RWPE1 (cell line): ENCODE measurements at regions not wholly inside any gene's neighbourhood (a gene's known extent, or its start where the extent isn't known, plus 50 kb on each side); places are given as distances from the start of the nearest gene placed in this dataset.

ENCODE experiments used
- CTCF ChIA-PET: fragments of 350-600 bp; sonication (Branson Sonifier 250); formaldehyde crosslinking; extraction: SDS; loops from one replicate; lab custom pipeline; 2021; lab: Yijun Ruan, JAX
- POLR2A ChIA-PET: fragments of 400-600 bp; formaldehyde crosslinking; extraction: SDS; loops from one replicate; lab custom pipeline; 2020; ENCODE audit warnings: antibody characterized with exemption; ENCODE audit not compliant: low non-redundant PET; lab: Yijun Ruan, JAX
- DNase-seq: peaks from one replicate; pipeline ENCODE4 v3.0.0; 2012; ENCODE audit warnings: low spot score
- H3K27ac ChIP-seq: fragments of 450-650 bp; 2 replicates; pipeline ENCODE4 v1.5.1; 2017
- CTCF ChIP-seq: fragments of 450-650 bp; conservative IDR thresholded peaks from 2 replicates; pipeline ENCODE4 v1.5.1; 2017; ENCODE audit warnings: low read depth, mild to moderate bottlenecking

GRCh38 chr5:1944408-1944807, 61.7 kb upstream of the IRX4 start:
- ChIA-PET CTCF (interaction anchor here (0.8 kb wide), 1 partner anchor 35 kb away, joined by 5 read pairs; no protein-coding TSS in a partner anchor), POLR2A (no interaction called here)
- peak overlapping the region; percentile 72 for H3K27ac ChIP-seq
- TF ChIP-seq CTCF = no peak
- DNase-seq = no peak

GRCh38 chr5:1943481-1943880, 60.8 kb upstream of the IRX4 start:
- H3K27ac ChIP-seq = peak overlapping the region; percentile 72
- ChIA-PET POLR2A (no interaction called here), CTCF (no interaction called here)
- DNase-seq = no peak
- no peak for TF ChIP-seq CTCF

GRCh38 chr5:1942630-1943029, 59.9 kb upstream of the IRX4 start:
- TF ChIP-seq CTCF = no peak
- ChIA-PET POLR2A (no interaction called here), CTCF (no interaction called here)
- no peak for DNase-seq
- peak overlapping the region; percentile 72; the same call in 1 of the 2 replicates for H3K27ac ChIP-seq

- ChIA-PET POLR2A (no interaction called here), CTCF (no interaction called here)
- no peak for TF ChIP-seq CTCF
- no peak overlapping the region for H3K27ac ChIP-seq
- DNase-seq = no peak
These were observed 59.4 kb upstream of the IRX4 start for GRCh38 chr5:1942158-1942557.

- POLR2A ChIA-PET = no interaction called here
- CTCF ChIA-PET = interaction anchor here (0.6 kb wide), 1 partner anchor 176 kb away, joined by 6 read pairs; no protein-coding TSS in a partner anchor
- no peak overlapping the region for H3K27ac ChIP-seq
- no peak for TF ChIP-seq CTCF
- no peak for DNase-seq
These were observed 56.5 kb upstream of the IRX4 start for GRCh38 chr5:1939256-1939655.

- DNase-seq = no peak
- POLR2A ChIA-PET = no interaction called here
- CTCF ChIA-PET = interaction anchor here (0.6 to 0.7 kb wide), 2 partner anchors 19 to 177 kb away, joined by 3 to 6 read pairs; no protein-coding TSS in a partner anchor
- TF ChIP-seq CTCF = no peak
- H3K27ac ChIP-seq = no peak overlapping the region
These were observed 55.7 kb upstream of the IRX4 start for GRCh38 chr5:1938310-1939000.
